ENCODE measurements at regions not wholly inside any gene's neighbourhood (a gene's known extent, or its start where the extent isn't known, plus 50 kb on each side); places are given as distances from the start of the nearest gene placed in this dataset.

DNA sequence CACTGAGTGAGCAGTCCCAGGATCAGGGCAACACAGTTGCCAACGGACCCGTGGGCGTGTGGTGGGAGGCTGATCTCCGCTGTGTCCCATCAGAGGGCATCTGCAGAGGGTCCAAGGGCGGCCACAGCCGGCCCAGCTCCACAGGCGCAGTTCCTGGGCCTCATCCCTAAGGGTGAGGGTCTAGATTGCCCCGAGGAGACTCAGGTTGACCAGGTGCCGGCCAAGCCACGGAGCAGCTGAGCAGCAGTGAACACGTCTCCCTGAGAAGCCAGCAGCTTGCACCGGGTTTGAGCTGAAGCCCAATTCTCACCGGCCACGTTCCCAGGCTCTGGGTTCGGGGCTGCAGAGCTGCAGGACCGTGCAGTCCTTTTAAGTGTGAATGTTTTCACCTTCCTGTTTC, 58.8 kb upstream of the ADGRA1 start:
- Histone ChIP-seq H3K79me2 (ENCODE audit: insufficient read depth, low read depth, low read length) (no peaks in the 10 kb centered on the region), H3K4me1 (ENCODE audit: insufficient read depth, low read length, poor library complexity, severe bottlenecking) (no peaks in the 10 kb centered on the region), H4K20me1 (ENCODE audit: insufficient read depth, low read length) (no peaks in the 10 kb centered on the region), H3K27ac (ENCODE audit: low read depth, low read length, poor library complexity, severe bottlenecking) (no peak overlapping the region), H3K4me3 (ENCODE audit: low read depth, low read length, poor library complexity, severe bottlenecking) (no peak overlapping the region), H3K9me2 (ENCODE audit: insufficient read depth, low read length) (no peaks in the 10 kb centered on the region), H3K4me2 (ENCODE audit: low read length) (no peak overlapping the region), H3K36me3 (ENCODE audit: insufficient read depth, low read length) (no peaks in the 10 kb centered on the region), H2AFZ (ENCODE audit: low read length) (no peak overlapping the region), H3K9me3 (ENCODE audit: low read length) (no peaks in the 10 kb centered on the region)
- no TSS peak for BruUV-seq (replicated peaks)
- ChIA-PET CTCF (ENCODE audit: unreplicated experiment) (no interaction called here), POLR2A (no interaction called here)
- TF ChIP-seq, protein P1, sequence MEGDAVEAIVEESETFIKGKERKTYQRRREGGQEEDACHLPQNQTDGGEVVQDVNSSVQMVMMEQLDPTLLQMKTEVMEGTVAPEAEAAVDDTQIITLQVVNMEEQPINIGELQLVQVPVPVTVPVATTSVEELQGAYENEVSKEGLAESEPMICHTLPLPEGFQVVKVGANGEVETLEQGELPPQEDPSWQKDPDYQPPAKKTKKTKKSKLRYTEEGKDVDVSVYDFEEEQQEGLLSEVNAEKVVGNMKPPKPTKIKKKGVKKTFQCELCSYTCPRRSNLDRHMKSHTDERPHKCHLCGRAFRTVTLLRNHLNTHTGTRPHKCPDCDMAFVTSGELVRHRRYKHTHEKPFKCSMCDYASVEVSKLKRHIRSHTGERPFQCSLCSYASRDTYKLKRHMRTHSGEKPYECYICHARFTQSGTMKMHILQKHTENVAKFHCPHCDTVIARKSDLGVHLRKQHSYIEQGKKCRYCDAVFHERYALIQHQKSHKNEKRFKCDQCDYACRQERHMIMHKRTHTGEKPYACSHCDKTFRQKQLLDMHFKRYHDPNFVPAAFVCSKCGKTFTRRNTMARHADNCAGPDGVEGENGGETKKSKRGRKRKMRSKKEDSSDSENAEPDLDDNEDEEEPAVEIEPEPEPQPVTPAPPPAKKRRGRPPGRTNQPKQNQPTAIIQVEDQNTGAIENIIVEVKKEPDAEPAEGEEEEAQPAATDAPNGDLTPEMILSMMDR (conservative IDR thresholded peaks at IDR 0.05; ENCODE audit: low read length) = no peak
- TF ChIP-seq EZH2phosphoT487 (IDR thresholded peaks at IDR 0.05; ENCODE audit: borderline replicate concordance, low read depth, low read length) = no peak
- intact Hi-C loops (cut with micrococcal nuclease; ENCODE audit: unreplicated experiment) = no loop called here
- no peak for DNase-seq (ENCODE audit: low spot score)

DNA sequence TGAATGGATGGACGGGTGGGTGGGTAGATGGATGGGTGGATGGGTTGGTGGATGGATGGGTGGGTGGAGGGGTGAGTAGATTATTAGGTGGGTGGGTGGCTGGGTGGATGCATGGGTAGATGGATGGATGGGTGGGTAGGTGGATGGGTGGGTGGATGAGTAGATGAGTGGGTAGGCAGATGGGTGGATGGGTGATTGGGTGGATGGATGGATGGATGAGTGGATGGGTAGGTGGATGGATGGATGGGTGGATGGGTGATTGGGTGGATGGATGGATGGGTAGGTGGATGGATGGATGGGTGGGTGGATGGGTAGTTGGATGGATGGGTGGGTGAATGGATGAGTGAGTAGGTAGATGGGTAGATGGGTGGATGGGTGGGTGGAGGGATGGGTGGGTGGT, 59.6 kb upstream of the ADGRA1 start:
- CTCF ChIA-PET (ENCODE audit: unreplicated experiment) = no interaction called here
- intact Hi-C loops (cut with micrococcal nuclease; ENCODE audit: unreplicated experiment) = no loop called here
- no TSS peak for BruUV-seq (replicated peaks)

DNA sequence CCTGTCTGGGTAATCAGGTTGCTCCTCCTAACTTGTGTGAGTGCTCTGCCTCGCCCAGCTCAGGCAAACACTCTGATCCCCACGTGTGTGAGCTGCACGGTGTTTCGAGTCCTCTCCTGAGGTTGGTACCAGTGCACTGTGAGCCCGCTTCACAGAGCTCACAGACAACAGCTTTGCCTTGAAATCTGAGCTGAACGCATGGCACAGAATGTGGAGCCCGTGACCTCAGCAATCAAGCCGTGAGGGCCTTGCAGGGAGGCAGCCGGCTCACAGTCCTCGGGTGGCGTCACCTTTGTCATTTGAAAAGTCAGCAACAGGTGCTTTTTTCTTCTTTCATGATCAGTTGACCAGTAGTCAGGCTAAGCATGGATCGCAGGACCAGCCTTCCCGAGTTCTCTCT, 60.2 kb upstream of the ADGRA1 start:
- Histone ChIP-seq H3K79me2 (ENCODE audit: insufficient read depth, low read depth, low read length) (no peaks in the 10 kb centered on the region), H3K4me1 (ENCODE audit: insufficient read depth, low read length, poor library complexity, severe bottlenecking) (no peaks in the 10 kb centered on the region), H2AFZ (ENCODE audit: low read length) (no peak overlapping the region), H3K4me3 (ENCODE audit: low read depth, low read length, poor library complexity, severe bottlenecking) (no peak overlapping the region), H4K20me1 (ENCODE audit: insufficient read depth, low read length) (no peaks in the 10 kb centered on the region), H3K27ac (ENCODE audit: low read depth, low read length, poor library complexity, severe bottlenecking) (no peak overlapping the region), H3K36me3 (ENCODE audit: insufficient read depth, low read length) (no peaks in the 10 kb centered on the region), H3K9me2 (ENCODE audit: insufficient read depth, low read length) (no peaks in the 10 kb centered on the region), H3K9me3 (ENCODE audit: low read length) (no peaks in the 10 kb centered on the region), H3K4me2 (ENCODE audit: low read length) (no peak overlapping the region)
- DNase-seq (ENCODE audit: low spot score) = no peak
- ChIA-PET POLR2A (no interaction called here), CTCF (ENCODE audit: unreplicated experiment) (no interaction called here)
- BruUV-seq (replicated peaks) = no TSS peak
- intact Hi-C loops (cut with micrococcal nuclease; ENCODE audit: unreplicated experiment) = no loop called here
- TF ChIP-seq EZH2phosphoT487 (IDR thresholded peaks at IDR 0.05; ENCODE audit: borderline replicate concordance, low read depth, low read length) = no peak
- TF ChIP-seq, protein P1 (conservative IDR thresholded peaks at IDR 0.05; ENCODE audit: low read length) = no peak

More for the DNA sequence above, 59.6 kb upstream of the ADGRA1 start:
- TF ChIP-seq EZH2phosphoT487 (IDR thresholded peaks at IDR 0.05; ENCODE audit: borderline replicate concordance, low read depth, low read length) = no peak
- TF ChIP-seq, protein P1 (conservative IDR thresholded peaks at IDR 0.05; ENCODE audit: low read length) = no peak
- no peak for DNase-seq (ENCODE audit: low spot score)
- H3K27ac ChIP-seq (ENCODE audit: low read depth, low read length, poor library complexity, severe bottlenecking) = no peak overlapping the region
- H3K4me2 ChIP-seq (ENCODE audit: low read length) = no peak overlapping the region
- H2AFZ ChIP-seq (ENCODE audit: low read length) = no peak overlapping the region
- H3K79me2 ChIP-seq (ENCODE audit: insufficient read depth, low read depth, low read length) = no peaks in the 10 kb centered on the region
- H3K9me2 ChIP-seq (ENCODE audit: insufficient read depth, low read length) = no peaks in the 10 kb centered on the region
- POLR2A ChIA-PET = no interaction called here
- no peaks in the 10 kb centered on the region for H4K20me1 ChIP-seq (ENCODE audit: insufficient read depth, low read length)
- no peaks in the 10 kb centered on the region for H3K4me1 ChIP-seq (ENCODE audit: insufficient read depth, low read length, poor library complexity, severe bottlenecking)
- no peak overlapping the region for H3K4me3 ChIP-seq (ENCODE audit: low read depth, low read length, poor library complexity, severe bottlenecking)
- H3K9me3 ChIP-seq (ENCODE audit: low read length) = no peaks in the 10 kb centered on the region
- H3K36me3 ChIP-seq (ENCODE audit: insufficient read depth, low read length) = no peaks in the 10 kb centered on the region

All from OCI-LY7 (cell line).